Epidermal melanocyte (primary cell): ENCODE measurements at regions not wholly inside any gene's neighbourhood (a gene's known extent, or its start where the extent isn't known, plus 50 kb on each side); places are given as distances from the start of the nearest gene placed in this dataset.
"Not testable (repeated sequence)": the region's sequence is repeated elsewhere in the genome, so short reads cannot be mapped to it uniquely, and the experiment has no call there.

ENCODE experiments used
- DNase-seq: peaks from one replicate; pipeline ENCODE4 v3.0.0; 2011; ENCODE audit warnings: low spot score; ENCODE audit not compliant: insufficient read length

- DNase-seq: not testable (repeated sequence)
Observed at GRCh38 chrX:122655256-122655655, 528.8 kb upstream of the GRIA3 start.

- no peak for DNase-seq
Observed at GRCh38 chrX:122666601-122667000, 517.5 kb upstream of the GRIA3 start.

GRCh38 chrX:122667667-122668066 lies 516.4 kb upstream of the GRIA3 start:
- no peak for DNase-seq

- DNase-seq: no peak
Observed at GRCh38 chrX:122703762-122704161, 480.3 kb upstream of the GRIA3 start.

- no peak for DNase-seq
Observed at GRCh38 chrX:122739770-122740169, 444.3 kb upstream of the GRIA3 start.

- DNase-seq: no peak
Observed at GRCh38 chrX:122770581-122770980, 413.5 kb upstream of the GRIA3 start.

- DNase-seq: no peak
Observed at GRCh38 chrX:122771933-122772332, 412.1 kb upstream of the GRIA3 start.

- DNase-seq: no peak
Observed at GRCh38 chrX:122777766-122778165, 406.3 kb upstream of the GRIA3 start.

GRCh38 chrX:122783918-122784317 lies 400.2 kb upstream of the GRIA3 start:
- no peak for DNase-seq

GRCh38 chrX:122787231-122787630 lies 396.8 kb upstream of the GRIA3 start:
- DNase-seq: no peak

GRCh38 chrX:122788216-122788615 lies 395.9 kb upstream of the GRIA3 start:
- no peak for DNase-seq

- DNase-seq: no peak
Observed at GRCh38 chrX:122790376-122791095, 393.5 kb upstream of the GRIA3 start.

GRCh38 chrX:122813876-122814275 lies 370.2 kb upstream of the GRIA3 start:
- no peak for DNase-seq

- no peak for DNase-seq
Observed at GRCh38 chrX:122816288-122816687, 367.8 kb upstream of the GRIA3 start.

- no peak for DNase-seq
Observed at GRCh38 chrX:122817321-122817955, 366.6 kb upstream of the GRIA3 start.

- no peak for DNase-seq
Observed at GRCh38 chrX:122818068-122818467, 366.0 kb upstream of the GRIA3 start.

- DNase-seq: no peak
Observed at GRCh38 chrX:122833230-122833629, 350.8 kb upstream of the GRIA3 start.

GRCh38 chrX:122835886-122836285 lies 348.2 kb upstream of the GRIA3 start:
- no peak for DNase-seq

- DNase-seq: no peak
Observed at GRCh38 chrX:122850326-122850725, 333.8 kb upstream of the GRIA3 start.

GRCh38 chrX:122856205-122856604 lies 327.9 kb upstream of the GRIA3 start:
- DNase-seq: no peak

- DNase-seq: no peak
Observed at GRCh38 chrX:122857734-122858133, 326.3 kb upstream of the GRIA3 start.

- no peak for DNase-seq
Observed at GRCh38 chrX:122863067-122863466, 321.0 kb upstream of the GRIA3 start.

- DNase-seq: no peak
Observed at GRCh38 chrX:122866532-122866931, 317.5 kb upstream of the GRIA3 start.
